ENCODE measurements at regions not wholly inside any gene's neighbourhood (a gene's known extent, or its start where the extent isn't known, plus 50 kb on each side); places are given as distances from the start of the nearest gene placed in this dataset.

DNA sequence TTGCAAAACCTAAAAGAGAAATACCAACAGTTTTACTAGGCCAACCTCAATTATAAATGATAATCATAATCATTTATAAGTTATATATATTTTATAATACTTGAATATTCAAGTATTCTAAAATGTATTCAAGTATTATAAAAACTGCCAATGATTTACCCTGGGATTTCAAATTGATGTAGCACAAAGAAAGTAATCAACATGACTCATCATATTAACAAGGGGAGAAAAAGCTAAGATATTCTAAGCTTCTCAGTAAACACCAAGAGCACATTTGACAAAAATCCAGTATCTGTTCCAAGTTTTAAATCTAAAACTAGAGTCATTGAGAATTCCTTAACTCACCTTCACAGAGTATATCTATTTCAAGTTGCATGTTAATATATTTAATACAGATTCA lies 56.1 kb downstream of the CAPZA3 start:
- Histone ChIP-seq H3K9me3 (peaks cover 0 to 10% of the 10 kb centered on the region in 2 donors), H3K4me3 (no peak overlapping the region), H3K36me3 (no peaks in the 10 kb centered on the region), H3K27me3 (no peaks in the 10 kb centered on the region), H3K27ac (no peak overlapping the region), H3K4me1 (no peaks in the 10 kb centered on the region)
- no peak for DNase-seq (ENCODE audit: low spot score)
- TF ChIP-seq, protein P1, sequence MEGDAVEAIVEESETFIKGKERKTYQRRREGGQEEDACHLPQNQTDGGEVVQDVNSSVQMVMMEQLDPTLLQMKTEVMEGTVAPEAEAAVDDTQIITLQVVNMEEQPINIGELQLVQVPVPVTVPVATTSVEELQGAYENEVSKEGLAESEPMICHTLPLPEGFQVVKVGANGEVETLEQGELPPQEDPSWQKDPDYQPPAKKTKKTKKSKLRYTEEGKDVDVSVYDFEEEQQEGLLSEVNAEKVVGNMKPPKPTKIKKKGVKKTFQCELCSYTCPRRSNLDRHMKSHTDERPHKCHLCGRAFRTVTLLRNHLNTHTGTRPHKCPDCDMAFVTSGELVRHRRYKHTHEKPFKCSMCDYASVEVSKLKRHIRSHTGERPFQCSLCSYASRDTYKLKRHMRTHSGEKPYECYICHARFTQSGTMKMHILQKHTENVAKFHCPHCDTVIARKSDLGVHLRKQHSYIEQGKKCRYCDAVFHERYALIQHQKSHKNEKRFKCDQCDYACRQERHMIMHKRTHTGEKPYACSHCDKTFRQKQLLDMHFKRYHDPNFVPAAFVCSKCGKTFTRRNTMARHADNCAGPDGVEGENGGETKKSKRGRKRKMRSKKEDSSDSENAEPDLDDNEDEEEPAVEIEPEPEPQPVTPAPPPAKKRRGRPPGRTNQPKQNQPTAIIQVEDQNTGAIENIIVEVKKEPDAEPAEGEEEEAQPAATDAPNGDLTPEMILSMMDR (IDR thresholded peaks at IDR 0.05) = no peak

DNA sequence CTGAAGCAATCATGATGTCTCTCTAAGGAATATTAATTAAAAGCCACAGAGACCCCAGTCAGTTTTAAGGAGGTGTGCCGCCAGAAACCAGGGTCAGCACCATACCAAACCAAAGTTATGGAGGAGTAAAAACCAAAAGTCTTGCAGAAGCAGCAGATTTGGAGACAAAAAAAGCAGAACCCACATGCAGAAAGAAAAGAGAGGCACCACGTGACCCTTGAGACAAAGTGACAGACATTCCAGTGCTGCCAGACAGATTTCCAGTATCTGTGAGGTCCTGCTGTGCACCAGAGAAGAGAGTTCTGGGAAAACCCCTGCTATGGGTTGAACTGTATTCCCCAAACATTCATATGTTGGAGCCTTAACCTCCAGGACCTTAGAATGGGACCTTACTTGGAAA lies 59.7 kb downstream of the CAPZA3 start:
- H3K36me3 ChIP-seq = no peaks in the 10 kb centered on the region
- no peak for DNase-seq (ENCODE audit: low spot score)
- TF ChIP-seq, protein P1 (IDR thresholded peaks at IDR 0.05) = no peak
- no peaks in the 10 kb centered on the region for H3K27me3 ChIP-seq
- H3K9me3 ChIP-seq = no peaks in the 10 kb centered on the region
- H3K4me1 ChIP-seq = no peaks in the 10 kb centered on the region
- no peak overlapping the region for H3K27ac ChIP-seq
- no peak overlapping the region for H3K4me3 ChIP-seq

DNA sequence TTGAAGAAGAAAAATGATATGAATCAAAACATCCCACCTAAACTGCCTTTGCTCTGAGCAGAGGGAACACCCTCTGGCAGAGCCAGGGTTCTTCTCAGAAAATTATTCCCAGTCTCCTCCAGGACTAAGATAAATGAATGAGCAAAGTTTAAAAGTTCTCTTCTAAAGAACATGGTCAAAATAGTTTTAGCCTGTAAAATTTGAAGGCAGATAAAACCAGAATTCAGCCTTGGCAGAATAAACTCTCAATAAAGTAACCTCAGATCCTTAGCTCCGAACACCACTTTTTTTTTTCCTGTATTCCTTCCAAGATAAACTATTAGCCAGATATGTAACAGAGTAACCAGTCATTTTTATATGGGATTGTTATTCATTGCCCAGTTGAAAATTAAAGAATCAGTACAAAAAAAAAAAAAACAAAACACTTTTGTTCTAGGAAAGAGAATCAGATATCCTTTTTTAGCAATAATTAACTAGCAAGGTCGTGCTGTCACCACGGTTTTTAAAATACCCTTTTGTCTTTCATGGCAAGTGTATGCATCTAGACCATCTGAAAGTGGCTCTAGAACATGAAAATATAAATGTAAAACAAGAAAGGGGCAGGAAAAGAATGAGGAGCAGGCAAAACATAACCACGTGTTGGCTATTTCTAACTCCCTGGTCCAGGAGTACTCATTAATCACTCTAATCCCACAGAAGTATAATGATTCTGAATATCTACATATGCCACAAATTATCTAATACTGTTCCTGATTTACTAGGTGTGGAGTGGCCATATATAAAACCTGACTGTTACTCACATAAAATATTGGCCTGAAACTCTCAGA lies 60.8 kb downstream of the CAPZA3 start:
- Histone ChIP-seq H3K36me3 (no peaks in the 10 kb centered on the region), H3K9me3 (no peaks in the 10 kb centered on the region), H3K4me1 (no peaks in the 10 kb centered on the region), H3K4me3 (no peak overlapping the region), H3K27ac (peak overlapping the region; percentile 11 to 47), H3K27me3 (no peaks in the 10 kb centered on the region)
- DNase-seq (ENCODE audit: low spot score) = no peak
- TF ChIP-seq, protein P1 (IDR thresholded peaks at IDR 0.05) = no peak

DNA sequence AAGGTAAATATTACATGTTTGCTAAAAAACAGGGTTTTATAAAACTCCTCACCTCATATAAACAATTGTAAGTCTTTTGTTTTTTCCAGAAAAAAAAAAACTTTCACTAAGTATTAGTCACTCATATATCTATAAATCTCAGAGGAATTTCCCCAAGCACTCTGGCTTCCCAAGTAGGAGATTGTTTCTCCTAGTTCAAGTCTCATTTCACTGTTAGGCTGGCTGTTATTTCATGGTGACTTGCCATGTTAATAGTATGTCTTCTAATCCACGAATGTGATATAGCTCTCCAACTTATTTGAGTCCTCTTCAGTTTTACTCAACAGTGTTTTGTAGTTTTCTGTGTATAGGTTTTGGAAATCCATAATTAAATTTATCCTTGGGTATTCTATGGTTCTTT lies 61.6 kb downstream of the CAPZA3 start:
- Histone ChIP-seq H3K9me3 (no peaks in the 10 kb centered on the region), H3K4me3 (no peak overlapping the region), H3K36me3 (no peaks in the 10 kb centered on the region), H3K27ac (peak overlapping the region in 1 of 2 donors; percentile 17), H3K27me3 (no peaks in the 10 kb centered on the region), H3K4me1 (no peaks in the 10 kb centered on the region)
- no peak for DNase-seq (ENCODE audit: low spot score)
- TF ChIP-seq, protein P1 (IDR thresholded peaks at IDR 0.05) = no peak

DNA sequence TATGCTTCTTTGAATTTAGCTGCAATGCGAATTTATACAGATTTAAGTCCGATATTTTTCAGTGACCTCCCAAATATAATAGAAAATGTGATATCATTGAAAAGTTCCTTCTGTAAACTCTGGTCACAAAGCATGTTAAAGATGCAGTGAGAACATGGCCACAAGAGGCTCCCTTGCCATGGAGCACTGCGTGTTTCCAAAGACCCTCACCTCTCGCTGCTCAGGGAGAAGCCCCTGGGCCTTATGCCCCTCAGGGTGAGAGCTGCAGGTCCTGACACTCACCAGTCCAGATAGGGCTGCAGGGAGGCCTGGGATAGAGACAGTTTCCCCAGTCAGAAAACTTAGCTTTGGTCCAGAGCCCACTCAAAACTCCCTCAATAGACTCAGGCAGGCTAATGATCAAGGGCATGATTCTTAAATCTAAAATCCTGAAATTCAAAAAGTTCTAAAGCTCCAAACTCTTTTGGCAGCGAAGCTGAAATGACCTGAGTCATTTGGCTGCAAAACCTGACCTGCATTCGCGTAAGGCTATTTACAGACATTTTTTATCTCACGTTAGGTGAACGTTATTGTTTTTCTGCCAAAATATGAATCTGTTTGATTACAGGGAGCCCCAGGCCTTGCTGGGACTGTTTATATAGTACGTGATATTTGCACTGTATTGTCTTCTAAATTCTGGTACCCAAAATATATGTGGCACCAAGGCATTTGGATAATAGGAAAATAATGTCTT lies 67.8 kb downstream of the CAPZA3 start:
- Histone ChIP-seq H3K27ac (peak overlapping the region in 1 of 2 donors; percentile 32), H3K4me3 (no peak overlapping the region), H3K4me1 (peaks cover 0 to 9% of the 10 kb centered on the region in 2 donors), H3K9me3 (no peaks in the 10 kb centered on the region), H3K27me3 (no peaks in the 10 kb centered on the region), H3K36me3 (no peaks in the 10 kb centered on the region)
- TF ChIP-seq, protein P1 (IDR thresholded peaks at IDR 0.05) = peak in 1 of 2 donors; percentile 33
- DNase-seq (ENCODE audit: low spot score) = no peak
